ENCODE measurements at regions not wholly inside any gene's neighbourhood (a gene's known extent, or its start where the extent isn't known, plus 50 kb on each side); places are given as distances from the start of the nearest gene placed in this dataset.

GRCh38 chr16:86805188-86805587 lies 226.8 kb downstream of the FOXL1 start:
- Mint-ChIP-seq H3K4me1 (ENCODE audit: unreplicated experiment) (peaks cover 4% of the 10 kb centered on the region), H3K27me3 (ENCODE audit: unreplicated experiment) (peaks cover 8% of the 10 kb centered on the region), H3K27ac (ENCODE audit: unreplicated experiment) (no peak overlapping the region), H3K9me3 (ENCODE audit: unreplicated experiment) (no peaks in the 10 kb centered on the region), H3K36me3 (ENCODE audit: low read depth, unreplicated experiment) (no peaks in the 10 kb centered on the region), H3K4me3 (ENCODE audit: unreplicated experiment) (no peak overlapping the region)
- TF ChIP-seq CTCF (IDR thresholded peaks at IDR 0.05; ENCODE audit: unreplicated experiment), result no peak
- no peak for DNase-seq (ENCODE audit: low spot score)

- Mint-ChIP-seq H3K27ac (ENCODE audit: unreplicated experiment) (no peak overlapping the region), H3K4me3 (ENCODE audit: unreplicated experiment) (no peak overlapping the region)
Observed at GRCh38 chr16:86806181-86806837, 228.0 kb downstream of the FOXL1 start.

GRCh38 chr16:86806838-86807351 lies 228.5 kb downstream of the FOXL1 start:
- Mint-ChIP-seq H3K36me3 (ENCODE audit: low read depth, unreplicated experiment) (no peaks in the 10 kb centered on the region), H3K9me3 (ENCODE audit: unreplicated experiment) (no peaks in the 10 kb centered on the region), H3K27ac (ENCODE audit: unreplicated experiment) (no peak overlapping the region), H3K4me3 (ENCODE audit: unreplicated experiment) (no peak overlapping the region), H3K27me3 (ENCODE audit: unreplicated experiment) (peaks cover 8% of the 10 kb centered on the region), H3K4me1 (ENCODE audit: unreplicated experiment) (no peaks in the 10 kb centered on the region)
- no peak for TF ChIP-seq CTCF (IDR thresholded peaks at IDR 0.05; ENCODE audit: unreplicated experiment)
- DNase-seq (ENCODE audit: low spot score), result no peak

More at GRCh38 chr16:86806181-86806837, 228.0 kb downstream of the FOXL1 start:
- Mint-ChIP-seq H3K36me3 (ENCODE audit: low read depth, unreplicated experiment) (no peaks in the 10 kb centered on the region), H3K9me3 (ENCODE audit: unreplicated experiment) (no peaks in the 10 kb centered on the region), H3K4me1 (ENCODE audit: unreplicated experiment) (no peaks in the 10 kb centered on the region), H3K27me3 (ENCODE audit: unreplicated experiment) (peaks cover 8% of the 10 kb centered on the region)
- DNase-seq (ENCODE audit: low spot score), result no peak
- no peak for TF ChIP-seq CTCF (IDR thresholded peaks at IDR 0.05; ENCODE audit: unreplicated experiment)

- no peak for TF ChIP-seq CTCF (IDR thresholded peaks at IDR 0.05; ENCODE audit: unreplicated experiment)
- Mint-ChIP-seq H3K27ac (ENCODE audit: unreplicated experiment) (no peak overlapping the region), H3K4me1 (ENCODE audit: unreplicated experiment) (no peaks in the 10 kb centered on the region), H3K9me3 (ENCODE audit: unreplicated experiment) (no peaks in the 10 kb centered on the region), H3K4me3 (ENCODE audit: unreplicated experiment) (no peak overlapping the region), H3K36me3 (ENCODE audit: low read depth, unreplicated experiment) (no peaks in the 10 kb centered on the region), H3K27me3 (ENCODE audit: unreplicated experiment) (peaks cover 6% of the 10 kb centered on the region)
- no peak for DNase-seq (ENCODE audit: low spot score)
Observed at GRCh38 chr16:86808863-86809444, 230.6 kb downstream of the FOXL1 start.

- Mint-ChIP-seq H3K4me1 (ENCODE audit: unreplicated experiment) (no peaks in the 10 kb centered on the region), H3K36me3 (ENCODE audit: low read depth, unreplicated experiment) (no peaks in the 10 kb centered on the region), H3K9me3 (ENCODE audit: unreplicated experiment) (no peaks in the 10 kb centered on the region), H3K4me3 (ENCODE audit: unreplicated experiment) (no peak overlapping the region), H3K27ac (ENCODE audit: unreplicated experiment) (no peak overlapping the region), H3K27me3 (ENCODE audit: unreplicated experiment) (peaks cover 3% of the 10 kb centered on the region)
- TF ChIP-seq CTCF (IDR thresholded peaks at IDR 0.05; ENCODE audit: unreplicated experiment), result no peak
- DNase-seq (ENCODE audit: low spot score), result no peak
Observed at GRCh38 chr16:86809458-86809955, 231.2 kb downstream of the FOXL1 start.

Data from endothelial cell (in vitro differentiated cells).